ENCODE measurements at regions not wholly inside any gene's neighbourhood (a gene's known extent, or its start where the extent isn't known, plus 50 kb on each side); places are given as distances from the start of the nearest gene placed in this dataset.

- H3K4me2 ChIP-seq (ENCODE audit: insufficient read depth, low read length), result no peak overlapping the region
- no peak for DNase-seq (ENCODE audit: insufficient read length, low spot score, missing footprints)
- no peaks in the 10 kb centered on the region for H3K27me3 ChIP-seq (ENCODE audit: insufficient read depth, low read length)
- H3K36me3 ChIP-seq (ENCODE audit: insufficient read depth, low read length), result no peaks in the 10 kb centered on the region
- no peak overlapping the region for H3K27ac ChIP-seq (ENCODE audit: low read depth, low read length)
- no peaks in the 10 kb centered on the region for H4K20me1 ChIP-seq (ENCODE audit: insufficient read depth, low read length)
- H3K4me3 ChIP-seq (ENCODE audit: insufficient read depth, low read length), result no peak overlapping the region
- H3K4me1 ChIP-seq (ENCODE audit: insufficient read depth, low read length), result peaks cover 12% of the 10 kb centered on the region
- TF ChIP-seq CTCF (IDR thresholded peaks at IDR 0.05; ENCODE audit: extremely low read depth, low read depth, low read length), result no peak
- H3K9me3 ChIP-seq (ENCODE audit: low read depth, low read length), result no peaks in the 10 kb centered on the region
- no peak overlapping the region for H2AFZ ChIP-seq (ENCODE audit: low read length)
- no peaks in the 10 kb centered on the region for H3K79me2 ChIP-seq (ENCODE audit: insufficient read depth, low read length)
These were observed 98.6 kb downstream of the TMEM17 start for GRCh38 chr2:62407401-62407800.

DNA sequence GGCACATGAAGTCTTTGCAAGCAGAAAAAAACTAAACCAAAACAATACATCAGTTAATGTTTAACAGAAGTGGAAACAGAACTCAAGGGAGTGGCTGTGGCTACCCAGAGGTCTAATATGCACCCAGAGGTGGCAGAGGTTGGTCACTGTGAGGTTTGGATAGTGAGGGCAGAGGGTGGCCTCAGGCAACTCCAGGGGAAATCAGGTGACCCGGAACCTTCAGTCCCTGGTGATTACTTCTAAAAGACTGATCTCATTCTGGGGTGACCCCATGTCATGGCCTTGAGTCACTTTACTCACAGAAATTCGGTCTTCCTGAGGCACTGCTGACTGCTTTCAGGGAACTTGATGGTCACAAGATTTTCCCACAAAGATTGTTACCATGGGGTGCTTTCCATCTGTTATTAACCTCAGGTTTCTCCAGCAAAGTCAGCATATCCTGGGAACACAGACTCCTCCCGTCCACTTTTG is 99.4 kb downstream of the TMEM17 start:
- DNase-seq (ENCODE audit: insufficient read length, low spot score, missing footprints), result no peak
- Histone ChIP-seq H4K20me1 (ENCODE audit: insufficient read depth, low read length) (no peaks in the 10 kb centered on the region), H3K27ac (ENCODE audit: low read depth, low read length) (no peak overlapping the region), H3K4me1 (ENCODE audit: insufficient read depth, low read length) (peaks cover 8% of the 10 kb centered on the region), H3K4me2 (ENCODE audit: insufficient read depth, low read length) (no peak overlapping the region), H3K79me2 (ENCODE audit: insufficient read depth, low read length) (no peaks in the 10 kb centered on the region), H2AFZ (ENCODE audit: low read length) (no peak overlapping the region), H3K4me3 (ENCODE audit: insufficient read depth, low read length) (no peak overlapping the region), H3K27me3 (ENCODE audit: insufficient read depth, low read length) (no peaks in the 10 kb centered on the region), H3K36me3 (ENCODE audit: insufficient read depth, low read length) (no peaks in the 10 kb centered on the region), H3K9me3 (ENCODE audit: low read depth, low read length) (no peaks in the 10 kb centered on the region)
- no peak for TF ChIP-seq CTCF (IDR thresholded peaks at IDR 0.05; ENCODE audit: extremely low read depth, low read depth, low read length)

DNA sequence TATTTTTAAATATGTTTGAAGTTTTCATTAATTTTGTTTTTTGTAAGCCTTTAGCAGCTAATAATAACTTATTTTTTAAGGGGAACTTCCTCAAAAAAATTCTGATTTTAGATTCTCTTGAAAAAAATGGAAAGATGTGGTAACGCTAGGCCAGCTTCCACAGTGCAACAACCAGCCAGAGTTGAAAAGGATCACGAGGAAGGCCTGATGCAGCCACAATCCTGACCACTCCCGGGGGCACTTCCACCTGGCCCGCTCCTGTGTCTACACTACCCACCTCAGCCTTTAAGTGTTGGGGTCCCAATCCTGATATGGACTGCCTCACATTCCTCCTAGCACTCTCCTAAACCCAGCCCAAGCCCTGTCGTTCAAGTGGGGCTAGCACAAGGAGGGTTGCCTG is 101.1 kb downstream of the TMEM17 start:
- DNase-seq (ENCODE audit: insufficient read length, low spot score, missing footprints), result no peak
- H3K9me3 ChIP-seq (ENCODE audit: low read depth, low read length), result no peaks in the 10 kb centered on the region
- no peak overlapping the region for H2AFZ ChIP-seq (ENCODE audit: low read length)
- TF ChIP-seq CTCF (IDR thresholded peaks at IDR 0.05; ENCODE audit: extremely low read depth, low read depth, low read length), result no peak
- no peaks in the 10 kb centered on the region for H3K27me3 ChIP-seq (ENCODE audit: insufficient read depth, low read length)
- H3K27ac ChIP-seq (ENCODE audit: low read depth, low read length), result no peak overlapping the region
- no peaks in the 10 kb centered on the region for H3K79me2 ChIP-seq (ENCODE audit: insufficient read depth, low read length)
- no peak overlapping the region for H3K4me3 ChIP-seq (ENCODE audit: insufficient read depth, low read length)
- H3K36me3 ChIP-seq (ENCODE audit: insufficient read depth, low read length), result no peaks in the 10 kb centered on the region
- no peaks in the 10 kb centered on the region for H3K4me1 ChIP-seq (ENCODE audit: insufficient read depth, low read length)
- H3K4me2 ChIP-seq (ENCODE audit: insufficient read depth, low read length), result no peak overlapping the region
- no peaks in the 10 kb centered on the region for H4K20me1 ChIP-seq (ENCODE audit: insufficient read depth, low read length)

GRCh38 chr2:62402156-62402555 is 103.8 kb downstream of the TMEM17 start:
- H3K4me2 ChIP-seq (ENCODE audit: insufficient read depth, low read length), result no peak overlapping the region
- no peaks in the 10 kb centered on the region for H4K20me1 ChIP-seq (ENCODE audit: insufficient read depth, low read length)
- no peaks in the 10 kb centered on the region for H3K4me1 ChIP-seq (ENCODE audit: insufficient read depth, low read length)
- H3K36me3 ChIP-seq (ENCODE audit: insufficient read depth, low read length), result no peaks in the 10 kb centered on the region
- H3K27ac ChIP-seq (ENCODE audit: low read depth, low read length), result no peak overlapping the region
- H3K9me3 ChIP-seq (ENCODE audit: low read depth, low read length), result no peaks in the 10 kb centered on the region
- H3K4me3 ChIP-seq (ENCODE audit: insufficient read depth, low read length), result no peak overlapping the region
- no peak for TF ChIP-seq CTCF (IDR thresholded peaks at IDR 0.05; ENCODE audit: extremely low read depth, low read depth, low read length)
- no peak overlapping the region for H2AFZ ChIP-seq (ENCODE audit: low read length)
- no peaks in the 10 kb centered on the region for H3K79me2 ChIP-seq (ENCODE audit: insufficient read depth, low read length)
- no peak for DNase-seq (ENCODE audit: insufficient read length, low spot score, missing footprints)
- no peaks in the 10 kb centered on the region for H3K27me3 ChIP-seq (ENCODE audit: insufficient read depth, low read length)

Measured in osteoblast (primary cell).